Vagina (tissue), 2 donors: ENCODE measurements at regions not wholly inside any gene's neighbourhood (a gene's known extent, or its start where the extent isn't known, plus 50 kb on each side); places are given as distances from the start of the nearest gene placed in this dataset.

Experiments used
- DNase-seq, 2 donors: peaks; one replicate each; pipeline ENCODE4 v3.0.0-alpha.2; 2017; ENCODE audit errors: extremely low spot score in 2 of 2
- H3K27ac ChIP-seq: fragments of 200-600 bp; sonication (generic); one replicate; pipeline ENCODE4 v1.5.1; 2019
- H3K27me3 ChIP-seq: fragments of 200-600 bp; sonication (generic); one replicate; pipeline ENCODE4 v1.5.1; 2019
- H3K36me3 ChIP-seq, 2 donors: fragments of 200-600 bp; sonication (generic); one replicate each; pipeline ENCODE4 v1.5.1; 2017 to 2019
- H3K4me1 ChIP-seq: fragments of 200-600 bp; sonication (generic); one replicate; pipeline ENCODE4 v1.5.1; 2019
- H3K4me3 ChIP-seq, 2 donors: fragments of 200-600 bp; sonication (generic); 1 replicate in 1 of 2; 2 replicates in 1 of 2; pipeline ENCODE4 v1.5.1; 2016 to 2019
- H3K9me3 ChIP-seq: fragments of 200-600 bp; sonication (generic); one replicate; pipeline ENCODE4 v1.5.1; 2019
- CTCF ChIP-seq, 3 experiments: fragments of 450-650 bp in 2 of 3; fragments of 200-600 bp in 1 of 3; sonication (generic) in 1 of 3; IDR thresholded peaks; one replicate each; pipeline ENCODE4 v1.5.1; 2017 to 2019; ENCODE audit warnings: antibody characterized with exemption in 3 of 3, mild to moderate bottlenecking in 2 of 3, moderate library complexity in 2 of 3
- POLR2A ChIP-seq, 2 donors: fragments of 450-650 bp; IDR thresholded peaks; one replicate each; pipeline ENCODE4 v1.6.1; 2017; ENCODE audit warnings: antibody characterized with exemption in 2 of 2, mild to moderate bottlenecking in 2 of 2, moderate library complexity in 2 of 2
- POLR2AphosphoS5 ChIP-seq, 2 donors: sonication (generic); formaldehyde crosslinking; IDR thresholded peaks; one replicate each; pipeline ENCODE4 v1.9.0; 2017; ENCODE audit warnings: antibody characterized with exemption in 2 of 2, mild to moderate bottlenecking in 2 of 2, low read depth in 1 of 2; ENCODE audit not compliant: insufficient read depth in 1 of 2
- intact Hi-C: fragments of 100-400 bp; cut with DNase I; formaldehyde crosslinking; loops from one replicate; pipeline ENCODE4 v1.15.1; 2023

GRCh38 chr18:37671119-37671518 lies 105.5 kb upstream of the CELF4 start:
- peak in 1 of 2 donors; percentile 67 for DNase-seq
- Histone ChIP-seq H3K27ac (no peak overlapping the region), H3K4me3 (no peak overlapping the region), H3K9me3 (no peaks in the 10 kb centered on the region), H3K36me3 (no peaks in the 10 kb centered on the region), H3K27me3 (no peaks in the 10 kb centered on the region), H3K4me1 (no peaks in the 10 kb centered on the region)
- TF ChIP-seq POLR2AphosphoS5 (IDR thresholded peaks at IDR 0.05; ENCODE audit: insufficient read depth in 1 of 2, low read depth in 1 of 2): no peak
- TF ChIP-seq POLR2A (IDR thresholded peaks at IDR 0.05): no peak
- TF ChIP-seq CTCF (IDR thresholded peaks at IDR 0.05): no peak
- intact Hi-C loops: no loop called here

- TF ChIP-seq POLR2A (IDR thresholded peaks at IDR 0.05) (no peak), POLR2AphosphoS5 (IDR thresholded peaks at IDR 0.05; ENCODE audit: insufficient read depth in 1 of 2, low read depth in 1 of 2) (no peak), CTCF (IDR thresholded peaks at IDR 0.05) (no peak)
- no peaks in the 10 kb centered on the region for H3K36me3 ChIP-seq
- H3K27ac ChIP-seq: no peak overlapping the region
- DNase-seq: peak in 1 of 2 donors; percentile 44
- intact Hi-C loops: no loop called here
- no peak overlapping the region for H3K4me3 ChIP-seq
- no peaks in the 10 kb centered on the region for H3K4me1 ChIP-seq
- no peaks in the 10 kb centered on the region for H3K9me3 ChIP-seq
- H3K27me3 ChIP-seq: no peaks in the 10 kb centered on the region
Observed at GRCh38 chr18:37669991-37670534, 104.5 kb upstream of the CELF4 start.

- Histone ChIP-seq H3K4me1 (no peaks in the 10 kb centered on the region), H3K9me3 (no peaks in the 10 kb centered on the region), H3K4me3 (no peak overlapping the region), H3K27ac (no peak overlapping the region), H3K27me3 (no peaks in the 10 kb centered on the region), H3K36me3 (no peaks in the 10 kb centered on the region)
- peak; percentile 61 to 62 for DNase-seq
- TF ChIP-seq POLR2AphosphoS5 (IDR thresholded peaks at IDR 0.05; ENCODE audit: insufficient read depth in 1 of 2, low read depth in 1 of 2) (no peak), POLR2A (IDR thresholded peaks at IDR 0.05) (no peak), CTCF (IDR thresholded peaks at IDR 0.05) (no peak)
- intact Hi-C loops: no loop called here
Observed at GRCh38 chr18:37668971-37669747, 103.6 kb upstream of the CELF4 start.

- Histone ChIP-seq H3K9me3 (no peaks in the 10 kb centered on the region), H3K27me3 (no peaks in the 10 kb centered on the region), H3K4me1 (no peaks in the 10 kb centered on the region), H3K4me3 (no peak overlapping the region), H3K36me3 (no peaks in the 10 kb centered on the region), H3K27ac (no peak overlapping the region)
- TF ChIP-seq CTCF (IDR thresholded peaks at IDR 0.05) (no peak), POLR2A (IDR thresholded peaks at IDR 0.05) (no peak), POLR2AphosphoS5 (IDR thresholded peaks at IDR 0.05; ENCODE audit: insufficient read depth in 1 of 2, low read depth in 1 of 2) (no peak)
- DNase-seq: no peak
- intact Hi-C loops: no loop called here
Observed at GRCh38 chr18:37667836-37668235, 102.2 kb upstream of the CELF4 start.

- no peaks in the 10 kb centered on the region for H3K36me3 ChIP-seq
- intact Hi-C loops: no loop called here
- no peak overlapping the region for H3K4me3 ChIP-seq
- H3K9me3 ChIP-seq: no peaks in the 10 kb centered on the region
- no peak overlapping the region for H3K27ac ChIP-seq
- DNase-seq: peak in 1 of 2 donors; percentile 43
- no peak for TF ChIP-seq CTCF (IDR thresholded peaks at IDR 0.05)
- TF ChIP-seq POLR2A (IDR thresholded peaks at IDR 0.05): no peak
- no peak for TF ChIP-seq POLR2AphosphoS5 (IDR thresholded peaks at IDR 0.05; ENCODE audit: insufficient read depth in 1 of 2, low read depth in 1 of 2)
- no peaks in the 10 kb centered on the region for H3K4me1 ChIP-seq
- no peaks in the 10 kb centered on the region for H3K27me3 ChIP-seq
Observed at GRCh38 chr18:37666991-37667390, 101.4 kb upstream of the CELF4 start.
